ENCODE measurements at regions not wholly inside any gene's neighbourhood (a gene's known extent, or its start where the extent isn't known, plus 50 kb on each side); places are given as distances from the start of the nearest gene placed in this dataset.

DNA sequence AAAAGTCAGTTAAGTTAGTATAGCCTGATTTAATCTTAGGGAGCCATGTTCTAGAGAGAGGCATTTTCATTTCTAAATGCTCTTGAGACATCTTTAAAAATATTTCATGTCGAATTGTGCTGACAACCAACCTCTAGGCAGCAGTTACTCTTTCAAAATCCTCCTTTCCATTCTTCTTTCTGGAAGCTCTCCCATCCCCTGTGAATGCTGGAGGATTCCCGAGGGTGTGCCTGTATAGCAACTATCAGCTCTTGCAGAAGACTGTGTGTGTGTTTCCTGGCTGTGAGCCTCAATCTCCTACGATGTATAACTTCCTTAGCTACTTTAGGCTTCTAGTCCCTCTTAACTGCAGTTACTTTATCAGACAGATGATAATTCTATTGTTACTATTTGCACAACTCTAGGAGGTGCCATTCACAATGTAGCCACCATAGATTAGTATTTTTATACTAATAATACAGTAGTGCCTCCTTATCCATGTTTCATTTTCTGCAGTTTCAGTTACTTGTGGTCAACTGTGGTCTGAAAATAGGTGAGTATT, 250.3 kb downstream of the EDEM1 start (continued):
- TF ChIP-seq, protein P1, sequence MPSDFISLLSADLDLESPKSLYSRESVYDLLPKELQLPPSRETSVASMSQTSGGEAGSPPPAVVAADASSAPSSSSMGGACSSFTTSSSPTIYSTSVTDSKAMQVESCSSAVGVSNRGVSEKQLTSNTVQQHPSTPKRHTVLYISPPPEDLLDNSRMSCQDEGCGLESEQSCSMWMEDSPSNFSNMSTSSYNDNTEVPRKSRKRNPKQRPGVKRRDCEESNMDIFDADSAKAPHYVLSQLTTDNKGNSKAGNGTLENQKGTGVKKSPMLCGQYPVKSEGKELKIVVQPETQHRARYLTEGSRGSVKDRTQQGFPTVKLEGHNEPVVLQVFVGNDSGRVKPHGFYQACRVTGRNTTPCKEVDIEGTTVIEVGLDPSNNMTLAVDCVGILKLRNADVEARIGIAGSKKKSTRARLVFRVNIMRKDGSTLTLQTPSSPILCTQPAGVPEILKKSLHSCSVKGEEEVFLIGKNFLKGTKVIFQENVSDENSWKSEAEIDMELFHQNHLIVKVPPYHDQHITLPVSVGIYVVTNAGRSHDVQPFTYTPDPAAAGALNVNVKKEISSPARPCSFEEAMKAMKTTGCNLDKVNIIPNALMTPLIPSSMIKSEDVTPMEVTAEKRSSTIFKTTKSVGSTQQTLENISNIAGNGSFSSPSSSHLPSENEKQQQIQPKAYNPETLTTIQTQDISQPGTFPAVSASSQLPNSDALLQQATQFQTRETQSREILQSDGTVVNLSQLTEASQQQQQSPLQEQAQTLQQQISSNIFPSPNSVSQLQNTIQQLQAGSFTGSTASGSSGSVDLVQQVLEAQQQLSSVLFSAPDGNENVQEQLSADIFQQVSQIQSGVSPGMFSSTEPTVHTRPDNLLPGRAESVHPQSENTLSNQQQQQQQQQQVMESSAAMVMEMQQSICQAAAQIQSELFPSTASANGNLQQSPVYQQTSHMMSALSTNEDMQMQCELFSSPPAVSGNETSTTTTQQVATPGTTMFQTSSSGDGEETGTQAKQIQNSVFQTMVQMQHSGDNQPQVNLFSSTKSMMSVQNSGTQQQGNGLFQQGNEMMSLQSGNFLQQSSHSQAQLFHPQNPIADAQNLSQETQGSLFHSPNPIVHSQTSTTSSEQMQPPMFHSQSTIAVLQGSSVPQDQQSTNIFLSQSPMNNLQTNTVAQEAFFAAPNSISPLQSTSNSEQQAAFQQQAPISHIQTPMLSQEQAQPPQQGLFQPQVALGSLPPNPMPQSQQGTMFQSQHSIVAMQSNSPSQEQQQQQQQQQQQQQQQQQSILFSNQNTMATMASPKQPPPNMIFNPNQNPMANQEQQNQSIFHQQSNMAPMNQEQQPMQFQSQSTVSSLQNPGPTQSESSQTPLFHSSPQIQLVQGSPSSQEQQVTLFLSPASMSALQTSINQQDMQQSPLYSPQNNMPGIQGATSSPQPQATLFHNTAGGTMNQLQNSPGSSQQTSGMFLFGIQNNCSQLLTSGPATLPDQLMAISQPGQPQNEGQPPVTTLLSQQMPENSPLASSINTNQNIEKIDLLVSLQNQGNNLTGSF (CRISPR knock-in tag; IDR thresholded peaks at IDR 0.05), result no peak

DNA sequence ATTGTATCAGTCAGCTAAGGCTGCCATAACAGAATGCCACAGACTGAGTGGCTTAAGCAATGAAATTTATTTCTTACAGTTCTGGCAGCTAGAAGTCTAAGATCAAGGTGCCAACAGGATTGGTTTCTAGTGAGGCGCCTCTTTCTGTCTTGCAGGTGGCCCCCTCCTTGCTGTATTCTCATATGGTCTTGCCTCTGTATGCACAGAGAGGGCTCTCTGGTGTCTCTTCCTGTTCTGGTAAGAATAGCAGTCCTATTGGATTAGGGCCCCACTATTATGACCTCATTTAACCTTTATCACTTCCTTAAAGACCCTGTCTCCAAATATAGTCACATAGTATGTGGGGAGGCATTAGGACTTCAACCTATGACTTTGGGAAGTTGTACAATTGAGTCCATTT, 253.9 kb downstream of the EDEM1 start:
- 0% methylated on average over 1 of the region's 1 CpG for WGBS (ENCODE audit: low lambda C conversion rate)
- Histone ChIP-seq H3K9me3 (ENCODE audit: low read length) (no peaks in the 10 kb centered on the region), H2AFZ (ENCODE audit: low read length) (no peak overlapping the region), H3K9ac (ENCODE audit: insufficient read depth, low read depth, low read length) (no peak overlapping the region), H3K79me2 (ENCODE audit: insufficient read depth, low read length) (no peaks in the 10 kb centered on the region), H3K4me2 (ENCODE audit: low read depth, low read length) (no peak overlapping the region), H3K4me1 (ENCODE audit: insufficient read depth, low read length) (no peaks in the 10 kb centered on the region), H3K27ac (ENCODE audit: extremely low read length, insufficient read depth, low read length) (no peak overlapping the region), H3K36me3 (replicated peaks in 1 of 2; ENCODE audit: control insufficient read depth in 1 of 2, insufficient read depth in 2 of 2, low read length in 2 of 2) (no peaks in the 10 kb centered on the region), H3K4me3 (replicated peaks in 1 of 3; ENCODE audit: insufficient read depth in 1 of 3, low read depth in 2 of 3, low read length in 3 of 3) (no peak overlapping the region), H3K27me3 (ENCODE audit: control insufficient read depth in 1 of 2, insufficient read depth in 2 of 2, low read length in 2 of 2) (no peaks in the 10 kb centered on the region), H4K20me1 (ENCODE audit: insufficient read depth, low read length) (no peaks in the 10 kb centered on the region)
- in situ Hi-C loops (cut with HindIII; ENCODE audit: extremely low pct_ligation_motif_present, low pct_unique_long_range_greater_than_20kb) (no loop called here), intact Hi-C loops (cut with micrococcal nuclease; ENCODE audit: unreplicated experiment) (no loop called here)
- no TSS peak for BruUV-seq (replicated peaks)
- ChIA-PET POLR2A (no interaction called here), CTCF (ENCODE audit: low intra/inter-chr PET ratio, low total read pairs) (no interaction called here)
- FAIRE-seq (no peak), DNase-seq (ENCODE audit: low spot score) (no peak), ATAC-seq (no peak)
- TF ChIP-seq, protein P2, sequence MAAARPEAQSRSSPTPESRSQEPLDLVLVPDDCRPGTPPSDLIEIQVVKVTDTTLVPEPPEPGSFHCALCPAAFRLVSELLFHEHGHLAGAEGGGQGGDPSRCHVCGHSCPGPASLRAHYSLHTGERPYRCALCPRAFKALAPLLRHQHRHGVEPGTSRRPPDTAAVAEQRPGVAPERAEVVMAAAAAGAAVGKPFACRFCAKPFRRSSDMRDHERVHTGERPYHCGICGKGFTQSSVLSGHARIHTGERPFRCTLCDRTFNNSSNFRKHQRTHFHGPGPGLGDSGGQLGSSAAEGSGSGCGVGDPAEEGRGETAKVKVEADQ (CRISPR knock-in tag; IDR thresholded peaks at IDR 0.05; ENCODE audit: borderline replicate concordance), result no peak
- no peak for TF ChIP-seq ZSCAN12 (CRISPR knock-in tag; IDR thresholded peaks at IDR 0.05)
- no peak for TF ChIP-seq ZNF460 (CRISPR knock-in tag; IDR thresholded peaks at IDR 0.05; ENCODE audit: borderline replicate concordance)
- TF ChIP-seq EED (CRISPR knock-in tag; IDR thresholded peaks at IDR 0.05), result no peak
- no peak for TF ChIP-seq MBNL3 (CRISPR knock-in tag; conservative IDR thresholded peaks at IDR 0.05)
- TF ChIP-seq, protein P3, sequence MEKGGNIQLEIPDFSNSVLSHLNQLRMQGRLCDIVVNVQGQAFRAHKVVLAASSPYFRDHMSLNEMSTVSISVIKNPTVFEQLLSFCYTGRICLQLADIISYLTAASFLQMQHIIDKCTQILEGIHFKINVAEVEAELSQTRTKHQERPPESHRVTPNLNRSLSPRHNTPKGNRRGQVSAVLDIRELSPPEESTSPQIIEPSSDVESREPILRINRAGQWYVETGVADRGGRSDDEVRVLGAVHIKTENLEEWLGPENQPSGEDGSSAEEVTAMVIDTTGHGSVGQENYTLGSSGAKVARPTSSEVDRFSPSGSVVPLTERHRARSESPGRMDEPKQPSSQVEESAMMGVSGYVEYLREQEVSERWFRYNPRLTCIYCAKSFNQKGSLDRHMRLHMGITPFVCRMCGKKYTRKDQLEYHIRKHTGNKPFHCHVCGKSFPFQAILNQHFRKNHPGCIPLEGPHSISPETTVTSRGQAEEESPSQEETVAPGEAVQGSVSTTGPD (CRISPR knock-in tag; IDR thresholded peaks at IDR 0.05), result no peak
- no peak for TF ChIP-seq KLF15 (CRISPR knock-in tag; IDR thresholded peaks at IDR 0.05; ENCODE audit: borderline replicate concordance)
- no peak for TF ChIP-seq YEATS2 (CRISPR knock-in tag; IDR thresholded peaks at IDR 0.05; ENCODE audit: borderline replicate concordance)
- no peak for TF ChIP-seq PBX2 (CRISPR knock-in tag; IDR thresholded peaks at IDR 0.05)
- TF ChIP-seq NR2F6 (IDR thresholded peaks at IDR 0.05), result no peak
- no peak for TF ChIP-seq NR2F6 (CRISPR knock-in tag; IDR thresholded peaks at IDR 0.05)
- TF ChIP-seq, protein P4, sequence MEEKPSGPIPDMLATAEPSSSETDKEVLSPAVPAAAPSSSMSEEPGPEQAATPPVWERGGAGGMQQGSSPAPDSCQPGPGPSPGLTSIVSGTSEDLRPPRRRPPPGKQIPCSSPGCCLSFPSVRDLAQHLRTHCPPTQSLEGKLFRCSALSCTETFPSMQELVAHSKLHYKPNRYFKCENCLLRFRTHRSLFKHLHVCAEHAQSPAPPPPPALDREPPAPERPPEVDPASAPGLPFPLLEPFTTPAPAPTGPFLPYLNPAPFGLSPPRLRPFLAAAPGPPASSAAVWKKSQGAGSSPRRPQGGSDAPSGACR (CRISPR knock-in tag; IDR thresholded peaks at IDR 0.05), result no peak
- no peak for TF ChIP-seq KDM6A (CRISPR knock-in tag; IDR thresholded peaks at IDR 0.05; ENCODE audit: low read depth)
